ENCODE measurements at regions not wholly inside any gene's neighbourhood (a gene's known extent, or its start where the extent isn't known, plus 50 kb on each side); places are given as distances from the start of the nearest gene placed in this dataset.
A peak's percentile ranks its signal among the peaks of the same experiment; 100 is the strongest.

DNA sequence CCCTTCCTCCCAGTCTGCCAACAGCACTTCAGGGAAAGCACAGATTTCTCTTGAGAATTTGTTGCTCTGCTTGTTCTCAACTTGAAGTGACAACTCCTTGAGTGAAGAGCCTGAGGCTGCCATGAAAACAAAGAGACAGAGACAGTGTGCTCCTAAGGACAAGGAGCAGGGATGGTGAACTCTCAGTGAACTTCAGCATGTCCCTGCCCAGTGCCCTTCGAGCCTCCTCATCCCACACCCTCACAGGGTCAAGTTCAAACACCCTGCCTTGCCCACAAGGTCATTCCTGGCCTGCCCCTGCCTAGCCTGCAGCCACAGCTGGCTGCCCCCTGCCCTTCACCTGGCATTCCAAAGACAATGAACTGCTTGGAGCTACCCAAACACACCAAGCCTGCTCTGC lies 343.5 kb upstream of the KLHL29 start:
- no peaks in the 10 kb centered on the region for H3K4me1 ChIP-seq (ENCODE audit: control insufficient read depth in 2 of 2, insufficient read depth in 1 of 2, low read depth in 1 of 2, low read length in 2 of 2)
- no peak overlapping the region for H3K27ac ChIP-seq (replicated peaks; ENCODE audit: low read length)
- peak overlapping the region; percentile 80 for H3K18ac ChIP-seq (ENCODE audit: low read length)
- WGBS, 2 donors (ENCODE audit: extremely low coverage in 2 of 2, insufficient read length in 2 of 2, insufficient replicate concordance in 1 of 2) = no CpG with 5 or more reads among the region's 1 CpG
- H2AK5ac ChIP-seq (ENCODE audit: low read depth, low read length) = no peak overlapping the region
- no peaks in the 10 kb centered on the region for H3K27me3 ChIP-seq (ENCODE audit: control insufficient read depth in 3 of 3, insufficient read depth in 3 of 3, low read depth in 1 of 3, low read length in 3 of 3)
- no peak overlapping the region for H2BK120ac ChIP-seq (ENCODE audit: low read depth, low read length)
- no peak overlapping the region for H2BK12ac ChIP-seq (ENCODE audit: low read length)
- no peak overlapping the region for H3K4ac ChIP-seq (ENCODE audit: low read length)
- DNase-seq (ENCODE audit: low spot score) = no peak
- peak overlapping the region; percentile 61 for H3K23ac ChIP-seq (ENCODE audit: low read depth, low read length, poor library complexity)
- no peak overlapping the region for H3K4me2 ChIP-seq (ENCODE audit: insufficient read depth, low read length, poor library complexity, severe bottlenecking)
- peak overlapping the region; percentile 74 for H3K9ac ChIP-seq (ENCODE audit: low read depth, low read length, poor library complexity)
- peak overlapping the region; percentile 22 for H2BK5ac ChIP-seq (ENCODE audit: low read length)
- H3K79me1 ChIP-seq (ENCODE audit: low read depth, low read length) = no peaks in the 10 kb centered on the region
- H4K91ac ChIP-seq (ENCODE audit: low read depth, low read length, poor library complexity) = no peak overlapping the region
- no peak overlapping the region for H3K4me3 ChIP-seq (ENCODE audit: low read length in 2 of 2)
- H3K36me3 ChIP-seq (replicated peaks in 1 of 2; ENCODE audit: control insufficient read depth in 2 of 2, insufficient read depth in 2 of 2, low read length in 2 of 2) = no peaks in the 10 kb centered on the region
- no peak overlapping the region for H3K14ac ChIP-seq (ENCODE audit: low read length)
- no peak overlapping the region for H4K8ac ChIP-seq (ENCODE audit: low read depth, low read length)
- H2AFZ ChIP-seq (ENCODE audit: low read length) = no peak overlapping the region
- H2BK15ac ChIP-seq (ENCODE audit: low read length) = no peak overlapping the region
- H3K9me3 ChIP-seq (replicated peaks in 1 of 2; ENCODE audit: control insufficient read depth in 2 of 2, insufficient read depth in 1 of 2, low read depth in 1 of 2, low read length in 2 of 2) = no peaks in the 10 kb centered on the region

DNA sequence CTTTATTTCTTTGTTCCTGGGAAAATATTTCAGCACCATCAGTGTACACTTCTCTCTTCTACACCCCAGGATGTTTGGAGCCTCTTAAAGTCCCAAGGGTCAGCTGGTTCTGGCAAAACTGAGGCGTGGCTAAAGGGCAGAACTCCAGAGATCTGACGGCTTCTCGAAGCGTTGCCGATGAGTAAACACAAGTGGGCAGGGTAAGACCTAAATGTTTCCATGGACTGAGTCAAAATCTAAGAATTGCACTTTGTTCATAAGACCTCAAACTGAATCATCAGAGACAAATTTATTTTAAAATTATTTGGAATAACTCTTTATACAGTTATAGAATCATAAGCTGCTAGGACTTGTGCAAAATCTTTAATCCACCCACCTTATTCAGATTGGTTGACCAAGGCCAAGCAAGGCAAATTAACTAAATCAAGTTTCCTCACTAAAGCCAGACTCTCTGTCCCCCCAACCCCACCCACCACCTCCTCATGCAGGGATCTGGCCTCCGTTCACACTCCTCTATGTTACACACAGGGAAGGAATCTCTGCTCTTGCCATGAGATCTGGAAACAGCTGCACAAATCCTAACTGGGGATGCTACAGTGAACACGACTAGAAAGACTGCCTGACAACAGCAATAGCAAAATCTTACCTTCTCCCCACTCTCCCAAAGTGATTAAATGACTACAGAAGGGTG lies 342.6 kb upstream of the KLHL29 start:
- no peak overlapping the region for H2AFZ ChIP-seq (ENCODE audit: low read length)
- no peaks in the 10 kb centered on the region for H3K79me1 ChIP-seq (ENCODE audit: low read depth, low read length)
- no peak overlapping the region for H2BK12ac ChIP-seq (ENCODE audit: low read length)
- no peak overlapping the region for H3K9ac ChIP-seq (ENCODE audit: low read depth, low read length, poor library complexity)
- H3K4me3 ChIP-seq (ENCODE audit: low read length in 2 of 2) = no peak overlapping the region
- H3K27ac ChIP-seq (replicated peaks; ENCODE audit: low read length) = no peak overlapping the region
- H2BK5ac ChIP-seq (ENCODE audit: low read length) = no peak overlapping the region
- no peak for DNase-seq (ENCODE audit: low spot score)
- no peak overlapping the region for H2BK120ac ChIP-seq (ENCODE audit: low read depth, low read length)
- no peaks in the 10 kb centered on the region for H3K36me3 ChIP-seq (replicated peaks in 1 of 2; ENCODE audit: control insufficient read depth in 2 of 2, insufficient read depth in 2 of 2, low read length in 2 of 2)
- H3K18ac ChIP-seq (ENCODE audit: low read length) = no peak overlapping the region
- H3K23ac ChIP-seq (ENCODE audit: low read depth, low read length, poor library complexity) = no peak overlapping the region
- H4K8ac ChIP-seq (ENCODE audit: low read depth, low read length) = no peak overlapping the region
- no peaks in the 10 kb centered on the region for H3K9me3 ChIP-seq (replicated peaks in 1 of 2; ENCODE audit: control insufficient read depth in 2 of 2, insufficient read depth in 1 of 2, low read depth in 1 of 2, low read length in 2 of 2)
- H3K27me3 ChIP-seq (ENCODE audit: control insufficient read depth in 3 of 3, insufficient read depth in 3 of 3, low read depth in 1 of 3, low read length in 3 of 3) = no peaks in the 10 kb centered on the region
- no peak overlapping the region for H3K4ac ChIP-seq (ENCODE audit: low read length)
- H3K4me1 ChIP-seq (ENCODE audit: control insufficient read depth in 2 of 2, insufficient read depth in 1 of 2, low read depth in 1 of 2, low read length in 2 of 2) = peaks cover 0 to under 1% of the 10 kb centered on the region in 2 donors
- H3K14ac ChIP-seq (ENCODE audit: low read length) = no peak overlapping the region
- no peak overlapping the region for H2AK5ac ChIP-seq (ENCODE audit: low read depth, low read length)
- H4K91ac ChIP-seq (ENCODE audit: low read depth, low read length, poor library complexity) = no peak overlapping the region
- no peak overlapping the region for H2BK15ac ChIP-seq (ENCODE audit: low read length)
- no CpG with 5 or more reads among the region's 7 CpGs for WGBS, 2 donors (ENCODE audit: extremely low coverage in 2 of 2, insufficient read length in 2 of 2, insufficient replicate concordance in 1 of 2)
- no peak overlapping the region for H3K4me2 ChIP-seq (ENCODE audit: insufficient read depth, low read length, poor library complexity, severe bottlenecking)

DNA sequence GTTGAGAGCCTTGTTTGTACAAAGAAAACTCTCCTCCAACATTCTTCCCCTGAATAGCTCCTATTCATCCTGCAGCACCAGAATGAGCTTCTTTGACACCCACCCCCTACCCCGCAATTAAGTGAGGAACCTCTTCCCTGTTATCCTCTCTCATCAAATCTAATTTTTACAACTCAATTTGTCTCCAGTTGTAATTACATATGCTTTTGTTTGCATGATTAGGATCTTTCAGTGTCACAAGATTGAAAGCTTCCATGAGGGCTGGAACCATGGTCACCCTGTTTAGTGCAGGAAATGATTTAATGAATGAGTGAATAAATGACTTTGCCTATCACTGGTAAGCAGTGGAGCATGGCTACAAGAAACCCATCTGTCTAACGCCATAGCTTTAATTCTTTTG lies 334.6 kb upstream of the KLHL29 start:
- no peaks in the 10 kb centered on the region for H3K79me1 ChIP-seq (ENCODE audit: low read depth, low read length)
- H4K91ac ChIP-seq (ENCODE audit: low read depth, low read length, poor library complexity) = no peak overlapping the region
- H2BK15ac ChIP-seq (ENCODE audit: low read length) = no peak overlapping the region
- no peak overlapping the region for H3K4ac ChIP-seq (ENCODE audit: low read length)
- peaks cover 0 to 2% of the 10 kb centered on the region in 2 donors for H3K9me3 ChIP-seq (replicated peaks in 1 of 2; ENCODE audit: control insufficient read depth in 2 of 2, insufficient read depth in 1 of 2, low read depth in 1 of 2, low read length in 2 of 2)
- no peak overlapping the region for H3K23ac ChIP-seq (ENCODE audit: low read depth, low read length, poor library complexity)
- no peaks in the 10 kb centered on the region for H3K36me3 ChIP-seq (replicated peaks in 1 of 2; ENCODE audit: control insufficient read depth in 2 of 2, insufficient read depth in 2 of 2, low read length in 2 of 2)
- H3K14ac ChIP-seq (ENCODE audit: low read length) = no peak overlapping the region
- no peak for DNase-seq (ENCODE audit: low spot score)
- H2BK120ac ChIP-seq (ENCODE audit: low read depth, low read length) = no peak overlapping the region
- H2BK5ac ChIP-seq (ENCODE audit: low read length) = no peak overlapping the region
- H3K9ac ChIP-seq (ENCODE audit: low read depth, low read length, poor library complexity) = no peak overlapping the region
- no CpG with 5 or more reads among the region's 2 CpGs for WGBS, 2 donors (ENCODE audit: extremely low coverage in 2 of 2, insufficient read length in 2 of 2, insufficient replicate concordance in 1 of 2)
- H2BK12ac ChIP-seq (ENCODE audit: low read length) = no peak overlapping the region
- H3K27me3 ChIP-seq (ENCODE audit: control insufficient read depth in 3 of 3, insufficient read depth in 3 of 3, low read depth in 1 of 3, low read length in 3 of 3) = no peaks in the 10 kb centered on the region
- H3K4me1 ChIP-seq (ENCODE audit: control insufficient read depth in 2 of 2, insufficient read depth in 1 of 2, low read depth in 1 of 2, low read length in 2 of 2) = peaks cover 0 to 10% of the 10 kb centered on the region in 2 donors
- no peak overlapping the region for H3K4me2 ChIP-seq (ENCODE audit: insufficient read depth, low read length, poor library complexity, severe bottlenecking)
- H3K18ac ChIP-seq (ENCODE audit: low read length) = no peak overlapping the region
- H2AFZ ChIP-seq (ENCODE audit: low read length) = no peak overlapping the region
- no peak overlapping the region for H3K4me3 ChIP-seq (ENCODE audit: low read length in 2 of 2)
- no peak overlapping the region for H4K8ac ChIP-seq (ENCODE audit: low read depth, low read length)
- no peak overlapping the region for H2AK5ac ChIP-seq (ENCODE audit: low read depth, low read length)
- peak overlapping the region; percentile 55 for H3K27ac ChIP-seq (replicated peaks; ENCODE audit: low read length)

DNA sequence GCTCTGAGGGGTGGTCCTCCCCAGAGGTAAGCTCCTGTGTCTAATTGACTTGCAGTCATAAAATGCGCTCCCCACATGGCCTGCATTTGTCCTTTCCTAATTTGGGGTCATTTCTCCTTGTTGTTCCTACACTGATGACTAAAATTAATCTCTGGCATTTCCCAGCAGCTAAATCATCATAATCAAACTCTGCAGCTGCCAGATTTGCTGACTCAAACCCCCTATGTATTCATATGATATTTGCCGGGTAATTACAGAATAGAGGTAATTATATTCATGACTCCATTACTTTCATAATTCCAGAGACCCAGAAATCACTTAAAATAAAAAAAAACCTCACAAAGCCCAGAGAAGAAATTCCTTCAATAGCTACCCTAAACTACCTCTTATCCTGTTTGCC lies 331.4 kb upstream of the KLHL29 start:
- H2BK15ac ChIP-seq (ENCODE audit: low read length) = no peak overlapping the region
- H3K9ac ChIP-seq (ENCODE audit: low read depth, low read length, poor library complexity) = no peak overlapping the region
- no peak overlapping the region for H2BK5ac ChIP-seq (ENCODE audit: low read length)
- H3K27me3 ChIP-seq (ENCODE audit: control insufficient read depth in 3 of 3, insufficient read depth in 3 of 3, low read depth in 1 of 3, low read length in 3 of 3) = no peaks in the 10 kb centered on the region
- H3K14ac ChIP-seq (ENCODE audit: low read length) = no peak overlapping the region
- H3K9me3 ChIP-seq (replicated peaks in 1 of 2; ENCODE audit: control insufficient read depth in 2 of 2, insufficient read depth in 1 of 2, low read depth in 1 of 2, low read length in 2 of 2) = peaks cover 0 to 2% of the 10 kb centered on the region in 2 donors
- no CpG with 5 or more reads among the region's 2 CpGs for WGBS, 2 donors (ENCODE audit: extremely low coverage in 2 of 2, insufficient read length in 2 of 2, insufficient replicate concordance in 1 of 2)
- no peak overlapping the region for H2BK12ac ChIP-seq (ENCODE audit: low read length)
- no peak overlapping the region for H3K27ac ChIP-seq (replicated peaks; ENCODE audit: low read length)
- no peak overlapping the region for H4K8ac ChIP-seq (ENCODE audit: low read depth, low read length)
- no peaks in the 10 kb centered on the region for H3K36me3 ChIP-seq (replicated peaks in 1 of 2; ENCODE audit: control insufficient read depth in 2 of 2, insufficient read depth in 2 of 2, low read length in 2 of 2)
- H2BK120ac ChIP-seq (ENCODE audit: low read depth, low read length) = no peak overlapping the region
- H3K4me2 ChIP-seq (ENCODE audit: insufficient read depth, low read length, poor library complexity, severe bottlenecking) = no peak overlapping the region
- H4K91ac ChIP-seq (ENCODE audit: low read depth, low read length, poor library complexity) = no peak overlapping the region
- H3K79me1 ChIP-seq (ENCODE audit: low read depth, low read length) = no peaks in the 10 kb centered on the region
- H3K18ac ChIP-seq (ENCODE audit: low read length) = no peak overlapping the region
- no peak for DNase-seq (ENCODE audit: low spot score)
- H3K23ac ChIP-seq (ENCODE audit: low read depth, low read length, poor library complexity) = no peak overlapping the region
- no peak overlapping the region for H2AK5ac ChIP-seq (ENCODE audit: low read depth, low read length)
- H3K4me1 ChIP-seq (ENCODE audit: control insufficient read depth in 2 of 2, insufficient read depth in 1 of 2, low read depth in 1 of 2, low read length in 2 of 2) = peaks cover 0 to 10% of the 10 kb centered on the region in 2 donors
- H3K4ac ChIP-seq (ENCODE audit: low read length) = no peak overlapping the region
- H3K4me3 ChIP-seq (ENCODE audit: low read length in 2 of 2) = no peak overlapping the region
- H2AFZ ChIP-seq (ENCODE audit: low read length) = no peak overlapping the region
